ENCODE measurements at regions not wholly inside any gene's neighbourhood (a gene's known extent, or its start where the extent isn't known, plus 50 kb on each side); places are given as distances from the start of the nearest gene placed in this dataset.

- no peak for TF ChIP-seq CTCF (IDR thresholded peaks at IDR 0.05; ENCODE audit: low read depth, low read length)
- DNase-seq (ENCODE audit: extremely low read depth, low read depth) = no peak
Measured at GRCh38 chr4:35970366-35970960, 273.9 kb downstream of the ARAP2 start.

- TF ChIP-seq CTCF (IDR thresholded peaks at IDR 0.05; ENCODE audit: low read depth, low read length) = no peak
- no peak for DNase-seq (ENCODE audit: extremely low read depth, low read depth)
Measured at GRCh38 chr4:35972814-35973213, 271.5 kb downstream of the ARAP2 start.

GRCh38 chr4:35975617-35976355 is 268.5 kb downstream of the ARAP2 start:
- DNase-seq (ENCODE audit: extremely low read depth, low read depth) = no peak
- TF ChIP-seq CTCF (IDR thresholded peaks at IDR 0.05; ENCODE audit: low read depth, low read length) = no peak

DNA sequence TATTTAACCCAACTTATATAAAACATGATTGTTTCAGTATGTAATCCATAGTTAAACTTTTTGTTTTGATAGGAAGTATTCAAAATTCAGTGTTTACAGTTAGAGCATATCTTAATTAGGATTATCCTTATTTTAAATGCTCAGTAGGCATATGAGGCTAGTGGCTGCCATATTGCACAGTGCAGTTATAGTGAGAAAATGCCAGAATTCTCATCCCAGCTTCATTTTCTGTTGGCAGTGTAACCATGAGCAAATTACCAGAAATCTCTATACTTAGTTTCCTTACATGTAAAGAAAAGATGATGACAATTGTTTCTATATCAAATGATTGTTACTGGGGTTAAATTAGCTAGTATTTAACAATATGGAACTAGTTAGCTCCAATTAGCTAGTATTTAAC is 265.8 kb downstream of the ARAP2 start:
- DNase-seq (ENCODE audit: extremely low read depth, low read depth) = no peak
- no peak for TF ChIP-seq CTCF (IDR thresholded peaks at IDR 0.05; ENCODE audit: low read depth, low read length)

- no peak for TF ChIP-seq CTCF (IDR thresholded peaks at IDR 0.05; ENCODE audit: low read depth, low read length)
- no peak for DNase-seq (ENCODE audit: extremely low read depth, low read depth)
Measured at GRCh38 chr4:35982318-35982717, 262.0 kb downstream of the ARAP2 start.

- no peak for DNase-seq (ENCODE audit: extremely low read depth, low read depth)
- no peak for TF ChIP-seq CTCF (IDR thresholded peaks at IDR 0.05; ENCODE audit: low read depth, low read length)
Measured at GRCh38 chr4:35986537-35986936, 257.8 kb downstream of the ARAP2 start.

DNA sequence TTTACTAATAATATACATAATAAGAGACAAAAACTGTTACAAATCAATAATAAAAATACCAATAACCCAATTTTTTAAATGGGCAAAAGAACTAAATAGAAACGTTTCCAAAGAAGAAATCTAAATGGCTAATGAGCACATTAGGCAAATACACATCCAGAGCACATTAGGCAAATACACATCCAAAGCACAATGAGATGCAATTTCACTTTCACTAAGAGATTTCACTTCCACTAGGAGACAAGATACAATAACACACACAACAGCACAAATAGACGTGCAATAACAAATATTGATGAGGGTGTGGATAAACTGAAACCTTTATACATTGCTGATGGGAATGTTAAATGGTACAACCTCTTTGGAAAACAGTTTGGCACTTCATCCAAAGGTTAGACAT is 250.7 kb downstream of the ARAP2 start:
- TF ChIP-seq CTCF (IDR thresholded peaks at IDR 0.05; ENCODE audit: low read depth, low read length) = no peak
- DNase-seq (ENCODE audit: extremely low read depth, low read depth) = no peak
